Activated CD4-positive, alpha-beta T cell treated with anti-CD3 and anti-CD28 coated beads, Interleukin-2, amount 10 ng/mL, durations not matched to agents 7 days and 5 days (primary cell): ENCODE measurements at regions not wholly inside any gene's neighbourhood (a gene's known extent, or its start where the extent isn't known, plus 50 kb on each side); places are given as distances from the start of the nearest gene placed in this dataset.

ENCODE experiments used
- CTCF ChIA-PET: fragments of 350-600 bp; sonication (Branson Sonifier 250); formaldehyde crosslinking; loops from one replicate; lab custom pipeline; 2021; ENCODE audit warnings: antibody characterized with exemption; lab: Charles Lee
- POLR2A ChIA-PET: fragments of 350-600 bp; sonication (Branson Sonifier 250); formaldehyde crosslinking; loops from one replicate; lab custom pipeline; 2021; ENCODE audit warnings: antibody characterized with exemption; lab: Charles Lee
- DNase-seq: peaks from one replicate; pipeline ENCODE4 v3.0.0-alpha.2; 2020
- H3K27ac Mint-ChIP-seq: one replicate; pipeline ENCODE4 v1.8.0; 2021; ENCODE audit warnings: mild to moderate bottlenecking, moderate library complexity, mixed read lengths
- H3K27me3 Mint-ChIP-seq: one replicate; pipeline ENCODE4 v1.8.0; 2021; ENCODE audit warnings: mixed read lengths
- H3K36me3 Mint-ChIP-seq: one replicate; pipeline ENCODE4 v1.8.0; 2021; ENCODE audit warnings: low read depth, mixed read lengths
- H3K4me1 Mint-ChIP-seq: one replicate; pipeline ENCODE4 v1.8.0; 2021; ENCODE audit warnings: mixed read lengths
- H3K4me3 Mint-ChIP-seq: one replicate; pipeline ENCODE4 v1.8.0; 2021; ENCODE audit warnings: mild to moderate bottlenecking, moderate library complexity, mixed read lengths
- H3K9me3 Mint-ChIP-seq: one replicate; pipeline ENCODE4 v1.8.0; 2021; ENCODE audit warnings: mixed read lengths

DNA sequence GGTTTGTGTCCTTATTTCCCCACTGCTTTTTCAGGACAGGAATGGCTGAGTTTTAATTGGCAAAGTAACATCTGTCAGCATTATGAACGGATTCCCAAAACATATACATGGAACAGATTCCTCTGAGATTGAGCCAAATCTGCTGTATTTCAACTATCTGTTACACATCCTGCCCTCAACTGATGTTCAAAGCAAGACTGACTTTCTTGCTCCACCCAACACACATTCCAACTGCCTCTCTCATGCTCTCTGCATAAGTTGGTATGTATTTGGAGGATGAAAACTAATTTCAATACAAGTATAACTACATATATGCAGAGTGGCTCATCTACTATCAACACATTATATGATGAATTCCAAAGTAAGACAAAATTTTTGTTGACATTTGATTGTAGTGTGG lies 342.2 kb downstream of the GATA3 start:
- Mint-ChIP-seq H3K27ac (no peak overlapping the region), H3K27me3 (no peaks in the 10 kb centered on the region), H3K9me3 (peaks cover 2% of the 10 kb centered on the region), H3K4me1 (peaks cover 41% of the 10 kb centered on the region), H3K4me3 (no peak overlapping the region), H3K36me3 (peaks cover 6% of the 10 kb centered on the region)
- no peak for DNase-seq
- POLR2A ChIA-PET = no interaction called here
- CTCF ChIA-PET = interaction anchor here (1.6 kb wide), 1 partner anchor 17 kb away, joined by 4 read pairs; no protein-coding TSS in a partner anchor

DNA sequence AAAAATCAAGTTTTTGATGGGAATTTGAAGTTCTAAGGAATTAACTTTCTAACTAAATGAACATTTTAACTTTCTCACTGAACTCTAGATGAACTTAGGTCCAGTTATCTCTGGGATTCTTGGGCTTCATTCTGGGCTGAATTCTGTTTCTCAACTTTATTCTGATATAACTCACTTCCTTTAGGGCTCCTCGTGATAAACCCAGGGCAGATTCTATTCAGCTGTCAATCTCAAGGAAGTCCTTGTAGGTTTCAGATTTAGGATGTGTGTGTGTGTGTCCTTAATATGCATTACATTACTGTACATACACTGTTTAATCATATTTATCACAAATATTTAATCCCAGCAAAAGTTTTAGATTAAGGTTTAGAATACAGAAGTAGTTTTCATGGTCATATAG lies 344.3 kb downstream of the GATA3 start:
- Mint-ChIP-seq H3K4me1 (peaks cover 62% of the 10 kb centered on the region), H3K9me3 (peaks cover 2% of the 10 kb centered on the region), H3K36me3 (peaks cover 8% of the 10 kb centered on the region), H3K27ac (no peak overlapping the region), H3K27me3 (no peaks in the 10 kb centered on the region), H3K4me3 (no peak overlapping the region)
- DNase-seq = no peak
- ChIA-PET CTCF (interaction anchor here (0.6 to 1.2 kb wide), 3 partner anchors 12 to 694 kb away, joined by 3 to 5 read pairs (median 3); no protein-coding TSS in a partner anchor), POLR2A (no interaction called here)

DNA sequence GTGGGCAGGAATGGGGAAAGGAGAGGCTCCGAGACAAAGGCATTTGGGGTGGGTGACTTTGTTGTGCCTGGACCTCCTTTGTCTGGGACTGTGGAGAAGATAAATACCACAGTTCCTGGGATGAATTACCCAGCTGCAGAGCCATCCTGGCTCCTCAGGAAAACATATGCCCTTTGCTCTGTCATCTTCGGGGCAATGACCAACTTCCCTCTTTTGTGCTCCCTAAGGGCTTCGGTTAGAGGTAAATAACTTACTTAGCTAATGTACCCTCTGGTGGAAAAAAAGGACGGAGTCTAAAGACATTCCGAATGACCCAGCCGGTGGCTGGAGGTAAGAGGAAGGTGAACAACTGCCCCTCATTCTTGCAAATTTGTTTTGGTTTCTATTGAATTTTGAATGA lies 345.7 kb downstream of the GATA3 start:
- Mint-ChIP-seq H3K4me3 (no peak overlapping the region), H3K27me3 (no peaks in the 10 kb centered on the region), H3K9me3 (peaks cover 2% of the 10 kb centered on the region), H3K27ac (no peak overlapping the region), H3K36me3 (peaks cover 7% of the 10 kb centered on the region), H3K4me1 (peaks cover 74% of the 10 kb centered on the region)
- POLR2A ChIA-PET = no interaction called here
- DNase-seq = no peak
- CTCF ChIA-PET = interaction anchor here (1.0 kb wide), 1 partner anchor 20 kb away, joined by 4 read pairs; no protein-coding TSS in a partner anchor

DNA sequence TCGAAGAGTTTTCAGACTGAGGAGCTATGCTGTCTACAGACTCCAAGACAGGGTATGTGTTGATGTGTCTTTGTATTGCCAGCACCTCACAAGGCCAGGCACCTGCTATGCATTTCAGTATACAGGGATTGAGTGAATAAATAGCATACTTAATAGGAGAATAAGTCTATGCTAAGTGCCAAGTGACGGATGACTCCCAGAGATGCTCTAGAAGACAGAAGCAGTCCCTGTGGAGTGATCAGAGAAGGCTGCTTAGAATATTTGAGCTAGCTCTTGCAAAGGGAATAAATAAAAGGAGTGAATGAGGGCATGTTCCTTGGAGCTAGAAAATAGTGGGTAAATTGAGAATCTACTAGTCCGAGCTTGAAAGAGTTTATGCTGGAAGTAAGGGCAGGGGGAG lies 346.4 kb downstream of the GATA3 start:
- H3K36me3 Mint-ChIP-seq = peaks cover 5% of the 10 kb centered on the region
- H3K4me3 Mint-ChIP-seq = no peak overlapping the region
- H3K27me3 Mint-ChIP-seq = no peaks in the 10 kb centered on the region
- H3K4me1 Mint-ChIP-seq = peaks cover 78% of the 10 kb centered on the region
- POLR2A ChIA-PET = no interaction called here
- H3K27ac Mint-ChIP-seq = peak overlapping the region; percentile 31
- H3K9me3 Mint-ChIP-seq = peaks cover 3% of the 10 kb centered on the region
- CTCF ChIA-PET = interaction anchor here (1.0 kb wide), 1 partner anchor 21 kb away, joined by 4 read pairs; no protein-coding TSS in a partner anchor
- no peak for DNase-seq

DNA sequence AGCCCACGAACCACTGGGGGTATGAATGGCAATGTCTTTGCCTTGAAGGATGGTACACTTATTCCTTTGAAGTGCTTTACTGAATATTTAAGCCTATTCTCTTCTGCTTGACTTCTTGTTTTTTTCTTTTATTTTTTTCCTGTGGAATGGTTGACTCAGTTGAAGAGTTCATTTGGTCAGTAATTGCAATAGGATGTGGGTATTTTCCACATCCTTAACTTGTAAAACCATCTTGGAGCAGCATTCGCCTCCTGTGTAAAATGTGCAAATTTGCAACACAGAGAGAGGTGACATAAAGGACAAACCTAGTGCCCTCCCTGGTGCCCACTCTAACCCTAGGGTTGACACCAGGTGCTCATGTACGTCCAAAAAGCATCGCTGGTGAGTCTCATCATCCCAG lies 347.0 kb downstream of the GATA3 start:
- peak overlapping the region; percentile 6 for H3K4me3 Mint-ChIP-seq
- ChIA-PET CTCF (interaction anchor here (1.1 to 2.1 kb wide), 4 partner anchors 14 to 41 kb away, joined by 3 to 11 read pairs (median 4); no protein-coding TSS in a partner anchor), POLR2A (interaction anchor here (0.6 to 1.0 kb wide), 2 partner anchors 69 to 1138 kb away, joined by 3 to 4 read pairs; no protein-coding TSS in a partner anchor)
- peaks cover 4% of the 10 kb centered on the region for H3K9me3 Mint-ChIP-seq
- peak overlapping the region; percentile 89 for H3K27ac Mint-ChIP-seq
- no peaks in the 10 kb centered on the region for H3K27me3 Mint-ChIP-seq
- peaks cover 82% of the 10 kb centered on the region for H3K4me1 Mint-ChIP-seq
- no peak for DNase-seq
- H3K36me3 Mint-ChIP-seq = peaks cover 5% of the 10 kb centered on the region

DNA sequence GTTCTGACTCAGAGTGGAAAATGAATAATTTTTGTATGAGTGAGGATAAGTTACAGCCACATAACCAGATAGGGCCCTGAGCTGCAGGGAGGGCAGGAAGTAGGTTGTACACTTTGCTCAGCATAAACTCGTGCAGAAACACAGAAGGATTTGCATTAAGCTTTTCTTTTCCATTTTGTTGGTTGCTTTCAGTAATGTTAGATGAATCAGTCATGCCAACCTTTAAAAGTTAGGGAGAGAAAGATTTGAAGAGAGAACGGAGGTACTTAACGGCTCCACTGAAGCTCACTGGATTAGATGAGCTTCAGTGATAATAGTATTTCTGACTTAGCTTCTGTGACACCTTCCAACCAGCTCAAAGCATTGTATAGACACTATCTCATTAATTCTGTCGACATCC lies 348.1 kb downstream of the GATA3 start:
- peaks cover 88% of the 10 kb centered on the region for H3K4me1 Mint-ChIP-seq
- H3K27me3 Mint-ChIP-seq = no peaks in the 10 kb centered on the region
- H3K27ac Mint-ChIP-seq = peak overlapping the region; percentile 89
- CTCF ChIA-PET = interaction anchor here (0.9 to 2.1 kb wide), 8 partner anchors 9 to 70 kb away, joined by 3 to 11 read pairs (median 4); no protein-coding TSS in a partner anchor
- peak overlapping the region; percentile 4 for H3K4me3 Mint-ChIP-seq
- peaks cover 4% of the 10 kb centered on the region for H3K9me3 Mint-ChIP-seq
- H3K36me3 Mint-ChIP-seq = peaks cover 5% of the 10 kb centered on the region
- DNase-seq = peak; percentile 46
- POLR2A ChIA-PET = interaction anchor here (0.5 to 1.0 kb wide), 4 partner anchors 13 to 342 kb away, joined by 3 to 7 read pairs (median 4); no protein-coding TSS in a partner anchor

DNA sequence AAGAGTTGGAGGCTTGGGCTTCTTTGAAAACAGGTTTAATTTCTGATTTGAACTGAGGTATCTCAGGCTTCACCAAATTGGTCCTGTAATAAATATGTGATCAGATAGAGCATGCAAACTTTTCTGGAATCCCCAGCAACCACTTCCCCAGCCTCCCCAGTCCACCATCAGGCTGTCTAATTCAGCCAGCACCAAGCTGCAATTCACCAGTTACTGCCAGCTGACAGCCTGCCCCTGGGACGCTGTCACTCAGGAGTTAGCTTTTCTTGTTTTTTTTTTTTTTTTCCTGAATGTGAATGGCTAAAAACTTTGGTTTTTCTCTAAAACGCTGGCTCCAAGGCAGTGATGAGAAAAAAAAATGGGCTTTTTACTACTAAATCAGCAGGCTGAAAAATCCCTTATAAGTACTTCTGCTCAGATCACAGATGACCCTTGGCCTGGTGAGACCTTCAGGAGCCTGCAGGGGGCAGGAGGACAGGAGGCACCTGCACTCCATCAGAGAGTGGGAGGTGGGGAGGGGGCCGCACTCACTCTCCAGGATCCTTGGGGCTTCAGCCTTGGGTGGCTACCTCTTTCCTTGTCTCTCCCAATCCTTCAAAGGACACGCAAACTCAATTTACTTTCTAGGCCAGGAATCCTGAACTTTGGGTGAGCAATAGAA lies 349.4 kb downstream of the GATA3 start:
- peaks cover 2% of the 10 kb centered on the region for H3K9me3 Mint-ChIP-seq
- peak overlapping the region; percentile 72 for H3K4me3 Mint-ChIP-seq

DNA sequence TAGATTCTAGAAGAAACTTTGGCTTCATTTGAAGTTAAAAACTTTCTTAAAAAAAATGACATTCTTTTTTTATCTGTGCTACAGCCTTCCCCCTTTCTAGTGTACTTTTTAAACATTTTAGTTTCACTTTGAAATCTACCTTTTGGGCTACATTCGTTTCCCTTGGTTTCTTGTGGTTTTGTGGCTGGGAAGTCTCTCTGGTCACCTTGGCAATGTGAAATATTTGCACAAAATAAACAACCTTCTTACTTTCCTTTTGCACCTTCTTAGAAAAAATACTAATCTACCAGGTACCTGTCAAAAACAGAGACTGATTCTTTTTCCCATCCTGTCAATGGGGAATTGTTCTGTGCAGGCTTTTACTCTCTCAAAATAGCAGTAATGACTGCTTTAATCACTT lies 350.2 kb downstream of the GATA3 start:
- H3K9me3 Mint-ChIP-seq = peaks cover 2% of the 10 kb centered on the region
- H3K27me3 Mint-ChIP-seq = no peaks in the 10 kb centered on the region
- CTCF ChIA-PET = no interaction called here
- H3K4me3 Mint-ChIP-seq = peak overlapping the region; percentile 72
- peak; percentile 83 for DNase-seq
- POLR2A ChIA-PET = no interaction called here
- H3K36me3 Mint-ChIP-seq = peaks cover 5% of the 10 kb centered on the region
- peaks cover 74% of the 10 kb centered on the region for H3K4me1 Mint-ChIP-seq
- peak overlapping the region; percentile 89 for H3K27ac Mint-ChIP-seq

More for the DNA sequence above, 349.4 kb downstream of the GATA3 start:
- Mint-ChIP-seq H3K36me3 (peaks cover 5% of the 10 kb centered on the region), H3K27ac (peak overlapping the region; percentile 89), H3K4me1 (peaks cover 82% of the 10 kb centered on the region), H3K27me3 (no peaks in the 10 kb centered on the region)
- CTCF ChIA-PET = interaction anchor here (0.6 to 2.1 kb wide), 6 partner anchors 10 to 354 kb away, joined by 3 to 11 read pairs (median 4); no protein-coding TSS in a partner anchor
- POLR2A ChIA-PET = interaction anchor here (0.6 to 0.7 kb wide), 2 partner anchors 144 to 891 kb away, joined by 3 to 6 read pairs; no protein-coding TSS in a partner anchor
- no peak for DNase-seq

DNA sequence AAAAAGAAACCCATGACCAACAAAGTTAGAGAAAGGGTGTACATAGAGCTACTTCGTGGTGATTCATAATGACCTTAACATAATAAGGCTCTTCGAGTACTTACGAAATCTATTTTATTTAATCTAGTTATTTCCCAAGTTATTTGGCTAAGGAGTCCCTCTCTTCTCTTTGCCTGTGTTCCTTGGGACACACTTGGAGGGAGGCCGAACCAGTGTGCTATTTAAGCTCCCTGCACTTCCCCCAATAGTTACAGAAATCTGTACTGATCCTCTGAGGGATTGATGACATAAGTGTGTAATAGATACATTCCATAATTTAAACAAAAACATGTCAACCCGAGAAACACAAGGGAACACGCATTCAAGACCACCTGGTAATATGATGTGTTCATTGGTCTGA lies 351.1 kb downstream of the GATA3 start:
- no peak overlapping the region for H3K4me3 Mint-ChIP-seq
- H3K9me3 Mint-ChIP-seq = peaks cover 2% of the 10 kb centered on the region
- DNase-seq = no peak
- H3K4me1 Mint-ChIP-seq = peaks cover 67% of the 10 kb centered on the region
- CTCF ChIA-PET = interaction anchor here (1.0 kb wide), 1 partner anchor 9 kb away, joined by 6 read pairs; no protein-coding TSS in a partner anchor
- H3K27me3 Mint-ChIP-seq = peaks cover 2% of the 10 kb centered on the region
- H3K36me3 Mint-ChIP-seq = peaks cover 2% of the 10 kb centered on the region
- POLR2A ChIA-PET = no interaction called here
- H3K27ac Mint-ChIP-seq = peak overlapping the region; percentile 89

DNA sequence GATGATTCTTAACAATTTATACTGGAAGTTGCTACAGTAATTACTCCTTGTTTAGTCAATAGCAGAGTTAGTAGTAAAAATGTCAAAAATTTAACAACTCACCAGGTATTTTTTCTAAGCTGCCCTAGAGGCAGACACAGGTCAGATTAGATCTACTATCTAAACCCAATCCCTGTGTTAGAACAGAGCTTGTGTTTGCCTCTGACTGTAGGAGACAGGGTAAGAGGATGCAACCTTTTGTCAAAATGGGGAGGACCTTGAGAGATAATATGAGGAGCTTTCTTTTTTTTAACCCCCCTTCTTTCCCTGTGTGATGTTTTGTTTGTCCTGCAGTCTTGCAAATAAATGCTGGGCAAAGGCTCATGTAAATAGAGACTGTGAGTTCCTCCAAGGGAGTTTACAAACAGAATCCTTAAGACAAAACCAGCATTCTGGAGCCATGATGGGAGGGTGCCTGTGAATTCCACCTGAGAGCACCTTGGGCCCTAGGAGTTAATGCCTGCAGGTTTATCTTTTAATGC lies 353.1 kb downstream of the GATA3 start:
- Mint-ChIP-seq H3K27me3 (peaks cover 5% of the 10 kb centered on the region), H3K9me3 (peaks cover 2% of the 10 kb centered on the region), H3K36me3 (peaks cover 2% of the 10 kb centered on the region), H3K4me1 (peaks cover 48% of the 10 kb centered on the region), H3K27ac (no peak overlapping the region), H3K4me3 (no peak overlapping the region)
- DNase-seq = no peak
- POLR2A ChIA-PET = no interaction called here
- CTCF ChIA-PET = interaction anchor here (0.6 to 1.5 kb wide), 3 partner anchors 8 to 614 kb away, joined by 3 read pairs; no protein-coding TSS in a partner anchor

DNA sequence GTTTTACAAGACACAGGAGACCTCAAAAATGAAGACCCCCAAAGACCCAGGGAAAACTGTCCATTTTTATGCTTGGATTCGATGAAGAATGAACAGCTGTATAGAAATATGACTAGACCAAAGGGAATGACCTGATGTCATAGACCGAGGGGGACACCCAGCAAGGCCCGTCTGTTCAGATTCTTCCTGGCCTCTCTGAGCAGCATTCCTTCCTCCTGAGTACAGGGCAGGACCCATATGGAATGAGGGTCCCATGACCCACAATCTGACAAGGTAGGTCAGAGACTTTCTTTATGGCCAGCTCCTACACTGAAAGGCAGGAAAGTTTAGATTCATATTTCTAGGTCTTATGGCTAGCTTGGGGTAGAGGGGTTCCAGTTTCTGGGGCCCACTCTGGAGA lies 356.0 kb downstream of the GATA3 start:
- H3K4me1 Mint-ChIP-seq = peaks cover 21% of the 10 kb centered on the region
- H3K4me3 Mint-ChIP-seq = no peak overlapping the region
- H3K36me3 Mint-ChIP-seq = no peaks in the 10 kb centered on the region
- CTCF ChIA-PET = interaction anchor here (1.0 kb wide), 1 partner anchor 11 kb away, joined by 3 read pairs; no protein-coding TSS in a partner anchor
- DNase-seq = no peak
- POLR2A ChIA-PET = no interaction called here
- peaks cover 5% of the 10 kb centered on the region for H3K27me3 Mint-ChIP-seq
- peaks cover 2% of the 10 kb centered on the region for H3K9me3 Mint-ChIP-seq
- H3K27ac Mint-ChIP-seq = no peak overlapping the region

DNA sequence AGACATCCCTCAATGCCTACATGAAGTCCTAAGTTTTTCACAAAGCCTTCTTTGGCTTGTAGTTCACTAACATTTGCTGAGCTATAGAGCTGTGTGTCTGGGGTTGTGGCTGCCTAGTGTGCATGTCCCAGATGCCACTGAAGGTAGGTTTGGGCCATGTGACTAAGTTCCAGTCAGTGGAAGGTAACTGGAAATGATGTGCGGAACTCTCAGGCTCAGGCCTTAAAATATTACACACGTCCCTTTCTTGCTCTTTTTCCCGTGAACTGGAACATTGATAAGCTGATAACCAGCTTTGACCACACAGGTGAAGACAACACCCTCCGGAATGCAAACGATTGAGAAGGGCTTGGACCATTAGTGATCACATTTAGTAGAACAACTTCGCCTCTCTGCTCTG lies 358.1 kb downstream of the GATA3 start:
- Mint-ChIP-seq H3K4me3 (no peak overlapping the region), H3K27me3 (peaks cover 5% of the 10 kb centered on the region)
- CTCF ChIA-PET = interaction anchor here (1.6 kb wide), 1 partner anchor 17 kb away, joined by 4 read pairs; no protein-coding TSS in a partner anchor

More for the DNA sequence above, 358.1 kb downstream of the GATA3 start:
- no peak overlapping the region for H3K27ac Mint-ChIP-seq
- no peak for DNase-seq
- no peaks in the 10 kb centered on the region for H3K9me3 Mint-ChIP-seq
- H3K4me1 Mint-ChIP-seq = peaks cover 21% of the 10 kb centered on the region
- no peaks in the 10 kb centered on the region for H3K36me3 Mint-ChIP-seq
- POLR2A ChIA-PET = no interaction called here
